Esophagus squamous epithelium (tissue), 4 donors: ENCODE measurements at regions not wholly inside any gene's neighbourhood (a gene's known extent, or its start where the extent isn't known, plus 50 kb on each side); places are given as distances from the start of the nearest gene placed in this dataset.

Source experiments
- CTCF ChIP-seq, 6 experiments: fragments of 450-650 bp in 4 of 6; fragments of 200-600 bp in 2 of 6; sonication (generic) in 2 of 6; IDR thresholded peaks; one replicate each; pipeline ENCODE4 v1.5.1; 2016 to 2019; ENCODE audit warnings: antibody characterized with exemption in 6 of 6, mild to moderate bottlenecking in 4 of 6, moderate library complexity in 4 of 6
- POLR2A ChIP-seq, 4 donors: fragments of 450-650 bp; IDR thresholded peaks; one replicate each; pipeline ENCODE4 v1.6.1; 2017; ENCODE audit warnings: antibody characterized with exemption in 4 of 4, mild to moderate bottlenecking in 4 of 4, moderate library complexity in 3 of 4

- no peak for TF ChIP-seq POLR2A (IDR thresholded peaks at IDR 0.05)
- TF ChIP-seq CTCF (IDR thresholded peaks at IDR 0.05), result no peak
Measured at GRCh38 chr6:100101644-100102043, 107.6 kb upstream of the MCHR2 start.
